ENCODE measurements at regions not wholly inside any gene's neighbourhood (a gene's known extent, or its start where the extent isn't known, plus 50 kb on each side); places are given as distances from the start of the nearest gene placed in this dataset.
A peak's percentile ranks its signal among the peaks of the same experiment; 100 is the strongest.
"Not testable (repeated sequence)": the region's sequence is repeated elsewhere in the genome, so short reads cannot be mapped to it uniquely, and the experiment has no call there.

DNA sequence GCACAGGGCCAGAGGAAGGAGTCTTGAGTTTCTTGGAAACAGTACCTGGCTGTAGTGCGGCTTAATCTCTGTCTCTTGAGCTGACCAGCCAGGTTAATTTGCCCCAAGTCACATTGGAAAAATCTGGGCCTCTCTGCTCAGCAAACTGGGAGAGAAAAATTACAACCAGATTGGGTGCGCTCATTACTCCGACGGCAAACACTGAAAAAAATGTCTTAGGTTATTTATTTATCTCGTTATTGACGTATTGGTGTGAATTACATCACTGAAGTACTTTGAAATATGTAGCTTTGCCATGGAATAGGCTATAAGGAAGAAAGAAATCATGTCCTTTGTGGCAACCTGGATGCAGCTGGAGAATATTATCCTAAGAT is 139.7 kb upstream of the TPTE start:
- not testable (repeated sequence) for H3K27me3 ChIP-seq, H3K4me3 ChIP-seq, H3K36me3 ChIP-seq, H3K27ac ChIP-seq, ATAC-seq, H3K4me1 ChIP-seq
- H3K9me3 ChIP-seq = peaks cover 0 to 60% (median 0%) of the 10 kb centered on the region in 3 donors
- WGBS, 2 donors (ENCODE audit: low coverage in 1 of 2) = 75 to 86% methylated on average over 6 of the region's 6 CpGs

DNA sequence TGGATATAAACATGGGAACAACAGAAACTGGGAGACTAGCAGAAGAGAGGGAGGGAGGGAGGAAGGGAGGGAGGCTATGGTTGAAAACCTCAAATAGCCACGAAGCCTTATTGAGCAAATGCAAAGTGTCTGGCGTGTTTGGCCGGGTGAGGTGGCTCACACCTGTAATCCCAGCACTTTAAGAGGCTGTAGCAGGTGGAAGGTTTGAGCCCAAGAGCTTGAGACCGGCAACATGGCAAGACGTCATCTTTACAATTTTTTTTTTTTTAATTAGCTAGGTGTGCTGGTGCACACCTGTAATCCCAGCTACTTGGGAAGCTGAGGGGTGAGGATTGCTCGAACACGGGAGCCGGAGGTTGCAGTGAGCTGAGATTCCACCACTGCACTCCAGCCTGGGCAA is 139.2 kb upstream of the TPTE start:
- WGBS, 2 donors (ENCODE audit: low coverage in 1 of 2) = 55 to 70% methylated on average over 5 to 8 of the region's 8 CpGs
- not testable (repeated sequence) for H3K4me3 ChIP-seq, H3K4me1 ChIP-seq, H3K27me3 ChIP-seq, H3K36me3 ChIP-seq, H3K27ac ChIP-seq, ATAC-seq
- peaks cover 0 to 62% (median 0%) of the 10 kb centered on the region in 3 donors for H3K9me3 ChIP-seq

- not testable (repeated sequence) for H3K27me3 ChIP-seq, H3K4me1 ChIP-seq, H3K27ac ChIP-seq, H3K4me3 ChIP-seq, ATAC-seq, H3K36me3 ChIP-seq
- WGBS, 2 donors (ENCODE audit: low coverage in 1 of 2) = 63 to 68% methylated on average over 5 of the region's 5 CpGs
- peaks cover 0 to 64% (median 0%) of the 10 kb centered on the region in 3 donors for H3K9me3 ChIP-seq
Observed at GRCh38 chr21:10382580-10382979, 138.8 kb upstream of the TPTE start.

DNA sequence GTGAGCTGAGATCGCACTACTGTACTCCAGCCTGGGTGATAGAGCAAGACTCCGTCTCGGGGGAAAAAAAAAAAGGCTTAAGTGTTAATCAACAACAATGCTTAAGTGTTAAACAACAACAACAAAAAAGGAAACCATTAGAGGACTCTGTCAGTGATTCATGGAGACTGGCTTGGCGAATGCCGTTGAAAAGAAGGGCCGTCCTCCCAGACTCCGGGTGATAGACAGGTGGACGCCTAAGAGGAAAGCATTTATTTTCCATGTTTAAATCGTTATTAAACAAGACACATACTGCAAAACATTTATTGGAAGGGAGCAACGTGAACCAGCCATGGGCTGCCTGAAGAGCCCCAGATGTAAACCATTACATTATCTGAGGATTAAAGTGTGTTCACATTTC is 137.8 kb upstream of the TPTE start:
- not testable (repeated sequence) for H3K27ac ChIP-seq, H3K4me1 ChIP-seq, H3K27me3 ChIP-seq, ATAC-seq, H3K4me3 ChIP-seq, H3K36me3 ChIP-seq
- peaks cover 0 to 67% (median 0%) of the 10 kb centered on the region in 3 donors for H3K9me3 ChIP-seq
- WGBS, 2 donors (ENCODE audit: low coverage in 1 of 2) = 75 to 80% methylated on average over 10 of the region's 10 CpGs

- not testable (repeated sequence) for H3K27me3 ChIP-seq, ATAC-seq, H3K4me1 ChIP-seq, H3K27ac ChIP-seq, H3K4me3 ChIP-seq, H3K36me3 ChIP-seq
- WGBS, 2 donors (ENCODE audit: low coverage in 1 of 2) = 35 to 44% methylated on average over 3 of the region's 3 CpGs
- peaks cover 0 to 65% (median 0%) of the 10 kb centered on the region in 3 donors for H3K9me3 ChIP-seq
Observed at GRCh38 chr21:10384304-10384861, 137.0 kb upstream of the TPTE start.

GRCh38 chr21:10385202-10385601 is 136.2 kb upstream of the TPTE start:
- H3K27ac ChIP-seq, H3K27me3 ChIP-seq, H3K4me1 ChIP-seq, H3K4me3 ChIP-seq, H3K36me3 ChIP-seq, ATAC-seq: not testable (repeated sequence)
- H3K9me3 ChIP-seq = peaks cover 0 to 61% (median 0%) of the 10 kb centered on the region in 3 donors
- 80 to 81% methylated on average over 3 of the region's 3 CpGs for WGBS, 2 donors (ENCODE audit: low coverage in 1 of 2)

DNA sequence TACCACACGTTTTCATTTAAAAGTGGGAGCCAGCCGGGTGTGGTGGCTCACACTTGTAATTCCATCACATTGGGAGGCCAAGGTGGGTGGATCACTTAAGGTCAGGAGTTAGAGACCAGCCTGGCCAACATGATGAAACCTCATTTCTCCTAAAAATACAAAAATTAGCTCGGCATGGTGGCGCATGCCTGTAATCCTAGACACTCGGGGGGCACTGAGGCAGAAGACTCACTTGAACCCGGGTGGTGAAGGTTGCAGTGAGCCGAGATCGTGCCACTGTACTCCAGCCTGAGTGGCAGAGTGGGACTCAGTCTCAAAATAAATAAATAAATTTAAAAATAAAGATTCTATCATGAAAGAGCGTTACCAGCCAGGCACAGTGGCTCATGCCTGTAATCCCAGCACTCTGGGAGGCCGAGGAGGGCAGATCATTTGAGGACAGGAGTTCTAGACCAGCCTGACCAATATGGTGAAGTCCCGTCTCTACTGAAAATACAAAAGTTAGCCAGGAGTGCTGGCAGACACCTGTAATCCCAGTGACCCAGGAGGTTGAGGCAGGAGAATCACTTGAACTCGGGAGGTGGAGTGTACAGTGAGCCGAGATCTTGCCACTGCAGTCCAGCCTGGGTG is 135.4 kb upstream of the TPTE start:
- WGBS, 2 donors (ENCODE audit: low coverage in 1 of 2) = 62 to 70% methylated on average over 13 of the region's 13 CpGs
- H3K9me3 ChIP-seq = peaks cover 0 to 58% (median 0%) of the 10 kb centered on the region in 3 donors
- H3K27ac ChIP-seq, H3K36me3 ChIP-seq, H3K4me1 ChIP-seq, H3K4me3 ChIP-seq, H3K27me3 ChIP-seq: not testable (repeated sequence)
- peak; percentile 29 for ATAC-seq

DNA sequence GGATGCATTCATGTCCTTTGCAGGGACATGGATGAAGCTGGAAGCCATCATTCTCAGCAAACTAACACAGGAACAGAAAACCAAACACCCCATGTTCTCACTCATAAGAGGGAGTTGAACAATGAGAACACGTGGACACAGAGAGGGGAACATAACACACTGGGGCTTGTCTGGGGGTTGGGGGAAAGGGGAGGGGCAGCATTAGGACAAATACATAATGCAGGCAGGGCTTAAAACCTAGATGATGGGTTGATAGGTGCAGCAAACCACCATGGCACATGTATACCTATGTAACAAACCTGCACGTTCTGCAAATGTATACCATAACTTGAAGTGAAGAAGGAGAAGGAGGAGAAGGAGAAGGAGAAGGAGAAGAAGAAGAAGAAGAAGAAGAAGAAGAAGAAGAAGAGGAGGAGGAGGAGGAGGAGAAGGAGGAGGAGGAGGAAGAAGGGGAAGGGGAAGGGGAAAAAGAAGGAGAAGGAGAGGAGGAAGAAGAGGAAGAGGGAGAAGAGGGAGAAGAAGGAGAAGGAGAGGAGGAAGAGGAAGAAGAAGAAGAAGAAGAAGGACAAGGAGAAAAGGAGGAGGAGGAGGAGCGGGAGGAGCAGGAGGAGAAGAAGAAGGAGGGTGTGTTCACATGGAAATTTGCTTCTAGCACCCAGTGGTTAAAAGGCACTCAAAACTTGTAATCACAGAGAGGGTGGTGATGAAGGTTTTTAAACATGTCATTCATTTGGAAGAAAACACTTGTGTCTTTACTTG is 133.5 kb upstream of the TPTE start:
- H3K27ac ChIP-seq, H3K4me1 ChIP-seq, H3K4me3 ChIP-seq, H3K36me3 ChIP-seq, ATAC-seq, H3K27me3 ChIP-seq: not testable (repeated sequence)
- WGBS, 2 donors (ENCODE audit: low coverage in 1 of 2) = 47 to 56% methylated on average over 3 of the region's 3 CpGs
- H3K9me3 ChIP-seq = peaks cover 0 to 59% (median 1%) of the 10 kb centered on the region in 3 donors

- H3K27ac ChIP-seq, H3K4me1 ChIP-seq, ATAC-seq, H3K36me3 ChIP-seq, H3K27me3 ChIP-seq, H3K4me3 ChIP-seq: not testable (repeated sequence)
- 62 to 64% methylated on average over 9 of the region's 9 CpGs for WGBS, 2 donors (ENCODE audit: low coverage in 1 of 2)
- peaks cover 0 to 63% (median 1%) of the 10 kb centered on the region in 3 donors for H3K9me3 ChIP-seq
Observed at GRCh38 chr21:10388625-10389024, 132.8 kb upstream of the TPTE start.

GRCh38 chr21:10392301-10392700 is 129.1 kb upstream of the TPTE start:
- H3K9me3 ChIP-seq = peaks cover 0 to 38% (median 1%) of the 10 kb centered on the region in 3 donors
- not testable (repeated sequence) for H3K27ac ChIP-seq, H3K36me3 ChIP-seq, H3K27me3 ChIP-seq, H3K4me3 ChIP-seq, H3K4me1 ChIP-seq, ATAC-seq
- no CpG with 5 or more reads among the region's 1 CpG for WGBS, 2 donors (ENCODE audit: low coverage in 1 of 2)

- H3K4me3 ChIP-seq, H3K36me3 ChIP-seq, H3K4me1 ChIP-seq, H3K27me3 ChIP-seq, ATAC-seq, H3K27ac ChIP-seq: not testable (repeated sequence)
- H3K9me3 ChIP-seq = peaks cover 0 to 20% (median 1%) of the 10 kb centered on the region in 3 donors
- 44 to 48% methylated on average over 1 of the region's 1 CpG for WGBS, 2 donors (ENCODE audit: low coverage in 1 of 2)
Observed at GRCh38 chr21:10395963-10396362, 125.4 kb upstream of the TPTE start.

DNA sequence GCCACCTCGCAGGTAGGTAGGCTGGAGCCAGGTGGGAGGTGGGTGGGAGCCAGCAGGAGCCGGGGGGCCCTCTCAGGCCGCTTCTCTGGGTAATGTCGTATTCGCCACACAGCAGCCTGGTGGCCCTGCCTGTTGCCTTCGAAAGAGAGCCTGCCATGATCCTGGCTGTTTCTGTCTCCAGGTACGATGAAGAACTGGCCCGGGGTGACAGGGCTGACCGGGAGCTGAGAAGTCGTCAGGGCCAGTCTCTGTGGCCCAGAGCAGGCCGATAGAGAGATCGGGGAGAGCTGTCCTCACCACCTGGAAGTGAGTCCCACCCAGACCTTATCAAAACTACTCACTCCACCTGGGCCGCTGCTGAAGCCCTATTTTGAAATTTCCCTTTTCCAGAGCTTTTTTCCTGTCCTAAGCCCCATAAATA is 123.9 kb upstream of the TPTE start:
- WGBS, 2 donors (ENCODE audit: low coverage in 1 of 2) = 59 to 72% methylated on average over 10 of the region's 13 CpGs
- peak; percentile 17 for ATAC-seq
- not testable (repeated sequence) for H3K4me3 ChIP-seq, H3K27me3 ChIP-seq, H3K4me1 ChIP-seq, H3K27ac ChIP-seq, H3K36me3 ChIP-seq
- peaks cover 0 to 29% (median 0%) of the 10 kb centered on the region in 3 donors for H3K9me3 ChIP-seq

DNA sequence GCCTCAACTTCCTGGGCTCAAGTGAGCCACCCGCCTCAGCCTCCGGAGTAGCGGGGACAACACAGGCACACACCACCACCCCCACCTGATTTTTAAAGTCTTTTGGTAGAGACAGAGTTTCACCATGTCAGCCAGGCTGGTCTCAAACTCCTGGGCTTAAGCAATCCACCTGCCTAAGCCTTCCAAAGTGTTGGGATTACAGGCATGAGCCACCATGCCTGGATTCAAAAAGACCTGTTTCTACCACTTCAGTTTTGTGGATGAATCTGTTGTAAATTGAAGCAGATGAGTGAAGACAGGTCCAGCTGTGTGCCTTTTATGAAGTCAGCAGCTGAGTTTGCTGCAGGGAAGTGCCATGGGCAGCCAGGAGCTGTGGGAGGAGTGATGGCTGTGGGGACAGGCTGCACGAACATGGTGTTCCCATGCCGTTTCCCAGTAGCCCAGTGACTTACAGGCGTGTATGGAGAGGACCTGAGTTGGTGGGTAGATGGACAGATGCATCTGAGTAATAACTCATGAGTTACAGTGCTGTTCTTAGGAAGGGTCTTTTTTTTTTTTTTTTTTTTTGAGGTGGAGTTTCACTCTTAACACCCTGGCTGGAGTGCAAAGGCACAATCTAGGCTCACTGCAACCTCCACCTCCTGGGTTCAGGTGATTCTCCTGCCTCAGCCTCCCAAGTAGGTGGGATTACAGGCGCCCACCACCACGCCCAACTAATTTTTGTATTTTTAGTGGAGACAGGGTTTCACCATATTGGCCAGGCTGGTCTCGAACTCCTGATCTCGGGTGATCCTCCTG is 122.5 kb upstream of the TPTE start:
- WGBS, 2 donors (ENCODE audit: low coverage in 1 of 2) = 71 to 77% methylated on average over 2 of the region's 10 CpGs
- H3K36me3 ChIP-seq, H3K27me3 ChIP-seq, H3K4me1 ChIP-seq, H3K27ac ChIP-seq, H3K4me3 ChIP-seq, ATAC-seq: not testable (repeated sequence)
- H3K9me3 ChIP-seq = peaks cover 0 to 34% (median 0%) of the 10 kb centered on the region in 3 donors

Data from gastroesophageal sphincter (tissue), 4 donors.